ENCODE measurements at regions not wholly inside any gene's neighbourhood (a gene's known extent, or its start where the extent isn't known, plus 50 kb on each side); places are given as distances from the start of the nearest gene placed in this dataset.

- Mint-ChIP-seq H3K36me3 (ENCODE audit: low read depth) (no peaks in the 10 kb centered on the region), H3K27me3 (ENCODE audit: low read depth) (no peaks in the 10 kb centered on the region), H3K9me3 (ENCODE audit: insufficient read depth) (peaks cover 8% of the 10 kb centered on the region), H3K27ac (no peak overlapping the region), H3K4me1 (ENCODE audit: low read depth) (no peaks in the 10 kb centered on the region), H3K4me3 (no peak overlapping the region)
- ATAC-seq = no peak
- ChIA-PET CTCF (no interaction called here), POLR2A (no interaction called here)
- no peak for DNase-seq
Observed at GRCh38 chr7:81040496-81040895, 121.6 kb upstream of the SEMA3C start.

DNA sequence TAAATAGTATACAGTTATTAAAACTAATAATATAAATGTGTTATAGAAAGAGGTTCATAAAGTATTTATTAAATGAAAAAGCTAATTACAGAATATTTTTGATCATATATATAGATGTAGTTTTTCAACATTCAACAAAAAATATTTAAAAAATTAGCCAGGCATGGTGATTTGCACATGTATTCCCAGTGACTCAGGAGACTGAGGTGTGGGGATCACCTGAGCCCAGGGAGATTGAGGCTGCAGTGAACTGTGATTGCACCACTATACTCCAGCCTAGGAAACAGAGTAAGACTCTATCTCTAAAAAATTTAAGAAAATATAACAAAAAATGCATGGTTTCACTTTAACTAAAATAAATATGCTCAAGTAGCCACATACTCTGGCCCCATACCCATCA, 118.0 kb upstream of the SEMA3C start:
- Mint-ChIP-seq H3K4me1 (ENCODE audit: low read depth) (no peaks in the 10 kb centered on the region), H3K4me3 (no peak overlapping the region), H3K9me3 (ENCODE audit: insufficient read depth) (peaks cover under 1% of the 10 kb centered on the region), H3K27me3 (ENCODE audit: low read depth) (no peaks in the 10 kb centered on the region), H3K27ac (no peak overlapping the region), H3K36me3 (ENCODE audit: low read depth) (no peaks in the 10 kb centered on the region)
- ATAC-seq (no peak), DNase-seq (no peak)
- ChIA-PET POLR2A (no interaction called here), CTCF (no interaction called here)

DNA sequence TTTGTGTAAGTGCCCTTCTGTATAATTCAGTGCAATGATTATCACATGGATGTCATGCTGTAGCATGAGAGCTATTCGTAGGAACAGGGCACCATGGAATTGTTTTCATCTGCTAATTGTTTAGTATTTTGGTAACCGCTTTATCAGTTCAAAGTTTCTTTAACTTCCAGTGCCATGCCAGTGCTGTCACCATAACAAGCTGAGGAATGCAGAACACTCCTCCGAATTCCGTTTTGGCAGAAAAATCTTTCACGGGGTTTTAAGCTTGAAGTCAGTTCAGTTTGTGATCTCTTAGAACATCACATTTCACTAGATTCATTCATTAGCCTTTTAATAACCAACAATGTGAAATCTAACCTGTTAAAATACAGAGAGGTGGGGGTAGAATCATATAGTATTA, 117.2 kb upstream of the SEMA3C start:
- DNase-seq (no peak), ATAC-seq (no peak)
- ChIA-PET POLR2A (no interaction called here), CTCF (no interaction called here)
- Mint-ChIP-seq H3K36me3 (ENCODE audit: low read depth) (no peaks in the 10 kb centered on the region), H3K4me3 (no peak overlapping the region), H3K27me3 (ENCODE audit: low read depth) (no peaks in the 10 kb centered on the region), H3K4me1 (ENCODE audit: low read depth) (no peaks in the 10 kb centered on the region), H3K27ac (no peak overlapping the region), H3K9me3 (ENCODE audit: insufficient read depth) (no peaks in the 10 kb centered on the region)

DNA sequence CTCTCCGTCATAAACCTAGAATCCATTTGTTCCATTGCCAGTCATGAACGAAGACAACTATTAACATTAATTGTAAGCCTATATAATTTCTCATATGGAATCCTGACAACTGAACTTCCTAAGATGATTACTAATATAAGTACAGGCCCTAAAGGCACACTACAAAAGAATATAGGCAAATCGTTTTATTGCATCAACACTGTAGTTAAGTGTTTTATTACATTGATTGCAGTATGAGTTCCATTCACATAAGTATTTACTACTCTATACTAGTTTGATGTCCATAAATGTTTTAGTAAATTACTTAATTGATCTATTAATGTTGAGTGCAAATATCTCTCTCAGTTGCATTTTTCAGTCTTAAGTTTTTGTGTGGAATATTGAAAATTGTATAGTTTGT, 113.1 kb upstream of the SEMA3C start:
- no peak for ATAC-seq
- H3K4me3 Mint-ChIP-seq = no peak overlapping the region
- no peak overlapping the region for H3K27ac Mint-ChIP-seq
- CTCF ChIA-PET = no interaction called here
- H3K4me1 Mint-ChIP-seq (ENCODE audit: low read depth) = no peaks in the 10 kb centered on the region
- POLR2A ChIA-PET = no interaction called here
- H3K27me3 Mint-ChIP-seq (ENCODE audit: low read depth) = no peaks in the 10 kb centered on the region
- H3K9me3 Mint-ChIP-seq (ENCODE audit: insufficient read depth) = no peaks in the 10 kb centered on the region
- no peaks in the 10 kb centered on the region for H3K36me3 Mint-ChIP-seq (ENCODE audit: low read depth)
- DNase-seq = no peak

DNA sequence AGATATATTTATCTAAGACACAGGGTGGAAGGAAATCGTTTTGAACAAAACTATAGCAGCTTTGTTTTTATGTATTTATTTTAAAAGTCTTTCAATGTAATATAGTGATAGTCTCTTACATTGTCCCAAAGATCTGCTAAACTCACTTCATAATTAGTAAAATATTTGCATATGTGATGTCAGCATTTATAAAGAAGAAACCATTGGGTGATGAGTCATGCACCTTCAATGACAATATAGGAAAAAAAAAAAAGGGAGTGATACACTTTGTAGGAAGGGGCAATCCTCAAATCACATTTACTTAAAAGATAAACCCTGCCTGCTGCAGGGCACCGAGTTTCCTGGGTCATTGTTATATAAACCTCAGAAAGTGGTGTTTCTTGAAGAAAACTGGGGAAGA, 112.4 kb upstream of the SEMA3C start:
- ChIA-PET CTCF (no interaction called here), POLR2A (no interaction called here)
- H3K4me3 Mint-ChIP-seq = no peak overlapping the region

GRCh38 chr7:81030472-81030871, 111.6 kb upstream of the SEMA3C start:
- Mint-ChIP-seq H3K27ac (no peak overlapping the region), H3K4me3 (no peak overlapping the region), H3K36me3 (ENCODE audit: low read depth) (no peaks in the 10 kb centered on the region), H3K9me3 (ENCODE audit: insufficient read depth) (no peaks in the 10 kb centered on the region), H3K27me3 (ENCODE audit: low read depth) (no peaks in the 10 kb centered on the region), H3K4me1 (ENCODE audit: low read depth) (no peaks in the 10 kb centered on the region)
- DNase-seq (no peak), ATAC-seq (no peak)
- ChIA-PET CTCF (no interaction called here), POLR2A (no interaction called here)

More for the DNA sequence above, 112.4 kb upstream of the SEMA3C start:
- Mint-ChIP-seq H3K27ac (no peak overlapping the region), H3K36me3 (ENCODE audit: low read depth) (no peaks in the 10 kb centered on the region), H3K4me1 (ENCODE audit: low read depth) (no peaks in the 10 kb centered on the region), H3K9me3 (ENCODE audit: insufficient read depth) (no peaks in the 10 kb centered on the region), H3K27me3 (ENCODE audit: low read depth) (no peaks in the 10 kb centered on the region)
- DNase-seq (no peak), ATAC-seq (no peak)

GRCh38 chr7:81029511-81029910, 110.7 kb upstream of the SEMA3C start:
- no peaks in the 10 kb centered on the region for H3K4me1 Mint-ChIP-seq (ENCODE audit: low read depth)
- POLR2A ChIA-PET = no interaction called here
- H3K27ac Mint-ChIP-seq = no peak overlapping the region
- H3K4me3 Mint-ChIP-seq = no peak overlapping the region
- H3K36me3 Mint-ChIP-seq (ENCODE audit: low read depth) = no peaks in the 10 kb centered on the region
- no peaks in the 10 kb centered on the region for H3K27me3 Mint-ChIP-seq (ENCODE audit: low read depth)
- CTCF ChIA-PET = no interaction called here
- DNase-seq (no peak), ATAC-seq (no peak)
- no peaks in the 10 kb centered on the region for H3K9me3 Mint-ChIP-seq (ENCODE audit: insufficient read depth)

- Mint-ChIP-seq H3K36me3 (ENCODE audit: low read depth) (no peaks in the 10 kb centered on the region), H3K27ac (no peak overlapping the region), H3K9me3 (ENCODE audit: insufficient read depth) (peaks cover 5% of the 10 kb centered on the region), H3K27me3 (ENCODE audit: low read depth) (no peaks in the 10 kb centered on the region), H3K4me1 (ENCODE audit: low read depth) (no peaks in the 10 kb centered on the region), H3K4me3 (no peak overlapping the region)
- POLR2A ChIA-PET = no interaction called here
- ATAC-seq (no peak), DNase-seq (no peak)
- CTCF ChIA-PET = no interaction called here
Observed at GRCh38 chr7:81025360-81025759, 106.5 kb upstream of the SEMA3C start.

GRCh38 chr7:81014908-81015307, 96.1 kb upstream of the SEMA3C start:
- H3K27ac Mint-ChIP-seq = no peak overlapping the region
- ChIA-PET CTCF (no interaction called here), POLR2A (no interaction called here)
- H3K4me3 Mint-ChIP-seq = no peak overlapping the region
- H3K9me3 Mint-ChIP-seq (ENCODE audit: insufficient read depth) = no peaks in the 10 kb centered on the region
- ATAC-seq (no peak), DNase-seq (no peak)
- H3K4me1 Mint-ChIP-seq (ENCODE audit: low read depth) = no peaks in the 10 kb centered on the region
- H3K36me3 Mint-ChIP-seq (ENCODE audit: low read depth) = no peaks in the 10 kb centered on the region
- no peaks in the 10 kb centered on the region for H3K27me3 Mint-ChIP-seq (ENCODE audit: low read depth)

DNA sequence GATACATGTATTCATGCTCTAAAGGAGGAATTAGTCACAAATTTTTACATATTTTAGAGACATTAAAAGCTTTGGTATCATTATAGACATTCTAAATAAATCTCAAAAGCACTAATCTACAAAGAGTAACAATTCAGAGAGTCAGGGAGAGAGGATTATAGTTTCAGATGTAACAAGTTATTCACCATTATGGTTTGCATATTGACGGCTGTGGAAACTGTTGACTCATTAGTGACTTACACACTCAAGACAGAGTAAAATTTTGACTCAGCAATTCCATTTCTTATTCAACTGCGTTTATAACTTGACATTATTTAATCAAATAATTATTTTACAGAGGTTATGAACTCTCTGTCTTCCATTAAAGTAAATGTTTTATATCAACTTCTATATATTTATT, 95.4 kb upstream of the SEMA3C start:
- Mint-ChIP-seq H3K4me3 (no peak overlapping the region), H3K4me1 (ENCODE audit: low read depth) (no peaks in the 10 kb centered on the region), H3K36me3 (ENCODE audit: low read depth) (no peaks in the 10 kb centered on the region), H3K27me3 (ENCODE audit: low read depth) (no peaks in the 10 kb centered on the region), H3K9me3 (ENCODE audit: insufficient read depth) (no peaks in the 10 kb centered on the region), H3K27ac (no peak overlapping the region)
- CTCF ChIA-PET = no interaction called here
- POLR2A ChIA-PET = no interaction called here
- no peak for DNase-seq
- ATAC-seq = no peak

DNA sequence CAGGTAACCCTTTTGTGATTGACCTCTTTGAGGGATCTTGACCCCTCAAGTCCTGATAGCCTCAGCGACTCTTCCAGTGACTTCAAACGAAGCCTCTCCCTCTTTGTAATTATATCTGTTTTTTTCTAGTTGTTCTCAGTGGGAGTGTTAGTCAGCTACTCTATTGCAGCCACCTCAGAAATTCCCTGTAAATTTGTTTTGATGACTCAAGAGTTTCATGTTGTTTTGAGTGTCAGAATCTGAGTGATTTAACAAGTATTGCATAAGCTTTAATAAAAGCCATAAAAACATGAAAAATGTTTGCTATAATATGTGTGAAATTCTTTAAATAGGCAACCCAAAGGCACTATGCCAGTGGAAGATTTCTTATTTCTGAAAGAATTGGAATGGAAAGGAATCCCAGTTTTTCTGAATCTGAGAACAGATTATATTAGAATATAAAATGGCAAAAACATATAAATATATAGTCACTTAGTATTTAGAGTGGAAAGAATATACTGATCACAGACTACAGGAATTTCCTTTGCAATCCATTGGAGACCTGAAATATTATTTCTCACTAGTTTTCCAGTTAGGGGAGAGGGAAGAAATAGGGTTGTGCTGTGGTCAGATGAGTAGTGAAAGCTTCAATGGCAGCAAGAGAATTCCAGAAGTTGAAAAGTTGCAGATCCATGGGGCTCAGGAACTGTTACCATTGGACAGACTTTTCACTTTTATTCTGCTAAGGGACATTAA, 94.4 kb upstream of the SEMA3C start:
- DNase-seq (no peak), ATAC-seq (no peak)
- no peak overlapping the region for H3K27ac Mint-ChIP-seq
- no peaks in the 10 kb centered on the region for H3K27me3 Mint-ChIP-seq (ENCODE audit: low read depth)
- no peaks in the 10 kb centered on the region for H3K9me3 Mint-ChIP-seq (ENCODE audit: insufficient read depth)
- H3K4me3 Mint-ChIP-seq = no peak overlapping the region
- CTCF ChIA-PET = no interaction called here
- H3K36me3 Mint-ChIP-seq (ENCODE audit: low read depth) = no peaks in the 10 kb centered on the region
- POLR2A ChIA-PET = no interaction called here
- H3K4me1 Mint-ChIP-seq (ENCODE audit: low read depth) = no peaks in the 10 kb centered on the region

DNA sequence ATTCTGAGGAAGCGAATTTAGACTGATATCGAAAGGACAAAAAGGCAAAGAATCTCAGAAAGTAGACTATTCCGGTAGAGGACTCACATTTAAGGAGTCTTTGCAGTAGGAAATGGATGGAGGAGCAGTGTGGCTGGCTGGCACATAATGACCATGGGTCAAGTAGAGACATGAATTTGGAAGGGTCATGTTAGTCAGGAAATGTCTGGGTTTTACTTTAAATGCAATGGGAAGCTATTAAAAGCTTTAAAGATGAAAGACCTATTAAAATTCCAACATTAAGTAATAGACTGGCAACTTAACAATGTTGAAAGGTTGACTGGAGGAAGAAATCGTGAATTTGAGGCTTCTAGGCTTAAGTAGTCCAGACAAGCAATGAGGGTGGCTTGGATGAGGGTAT, 90.0 kb upstream of the SEMA3C start:
- Mint-ChIP-seq H3K4me1 (ENCODE audit: low read depth) (no peaks in the 10 kb centered on the region), H3K27ac (no peak overlapping the region), H3K9me3 (ENCODE audit: insufficient read depth) (peaks cover 5% of the 10 kb centered on the region), H3K27me3 (ENCODE audit: low read depth) (no peaks in the 10 kb centered on the region), H3K36me3 (ENCODE audit: low read depth) (no peaks in the 10 kb centered on the region), H3K4me3 (no peak overlapping the region)
- ChIA-PET CTCF (no interaction called here), POLR2A (no interaction called here)
- no peak for ATAC-seq
- no peak for DNase-seq

GRCh38 chr7:81007051-81007450, 88.2 kb upstream of the SEMA3C start:
- DNase-seq = no peak
- H3K9me3 Mint-ChIP-seq (ENCODE audit: insufficient read depth) = peaks cover 5% of the 10 kb centered on the region
- no peaks in the 10 kb centered on the region for H3K27me3 Mint-ChIP-seq (ENCODE audit: low read depth)
- ChIA-PET POLR2A (no interaction called here), CTCF (no interaction called here)
- no peak for ATAC-seq
- H3K4me1 Mint-ChIP-seq (ENCODE audit: low read depth) = no peaks in the 10 kb centered on the region
- H3K4me3 Mint-ChIP-seq = no peak overlapping the region
- no peak overlapping the region for H3K27ac Mint-ChIP-seq
- no peaks in the 10 kb centered on the region for H3K36me3 Mint-ChIP-seq (ENCODE audit: low read depth)

All from activated CD8-positive, alpha-beta T cell treated with anti-CD3 and anti-CD28 coated beads, Interleukin-2, amount 10 ng/mL, durations not matched to agents 7 days and 5 days (primary cell).